ENCODE measurements at regions not wholly inside any gene's neighbourhood (a gene's known extent, or its start where the extent isn't known, plus 50 kb on each side); places are given as distances from the start of the nearest gene placed in this dataset.

DNA sequence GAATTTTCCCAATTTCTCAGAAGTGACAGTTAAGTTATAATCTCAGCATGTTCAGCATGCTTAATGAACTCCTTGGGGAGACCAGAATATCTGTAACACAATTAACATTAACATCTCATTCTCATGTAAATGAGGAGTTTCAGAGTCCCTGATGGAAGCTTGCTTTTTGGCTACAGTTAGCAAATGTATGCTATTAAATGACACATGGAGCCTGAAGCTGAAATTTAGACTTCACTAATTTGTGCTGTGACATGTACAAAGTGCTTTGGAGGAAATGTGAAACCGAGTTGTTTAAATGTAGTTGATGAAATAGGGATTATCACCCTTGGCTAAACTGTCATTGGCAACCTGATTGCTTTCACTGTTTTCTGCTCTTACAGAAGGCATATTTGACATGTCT is 2265.1 kb upstream of the PCDH20 start:
- DNase-seq (ENCODE audit: low read depth), result no peak

DNA sequence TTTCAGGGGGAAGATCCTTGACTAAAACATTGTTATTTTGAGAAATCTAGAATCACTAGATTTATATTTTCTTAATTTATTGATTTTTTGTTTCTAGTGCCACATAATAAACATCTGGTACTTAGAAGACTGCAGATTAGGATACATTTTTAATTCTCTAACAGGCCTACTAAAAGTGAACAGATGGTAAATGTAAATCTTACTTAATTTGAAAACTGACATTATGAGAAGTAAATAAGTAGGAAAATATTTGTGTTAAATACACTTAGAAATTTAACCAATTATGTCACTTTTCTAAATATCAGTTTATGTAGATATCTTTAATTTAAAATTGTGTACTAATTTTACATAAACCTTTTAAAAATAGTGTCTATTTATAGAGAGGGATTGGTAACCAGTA is 2255.6 kb upstream of the PCDH20 start:
- DNase-seq (ENCODE audit: low read depth), result no peak

DNA sequence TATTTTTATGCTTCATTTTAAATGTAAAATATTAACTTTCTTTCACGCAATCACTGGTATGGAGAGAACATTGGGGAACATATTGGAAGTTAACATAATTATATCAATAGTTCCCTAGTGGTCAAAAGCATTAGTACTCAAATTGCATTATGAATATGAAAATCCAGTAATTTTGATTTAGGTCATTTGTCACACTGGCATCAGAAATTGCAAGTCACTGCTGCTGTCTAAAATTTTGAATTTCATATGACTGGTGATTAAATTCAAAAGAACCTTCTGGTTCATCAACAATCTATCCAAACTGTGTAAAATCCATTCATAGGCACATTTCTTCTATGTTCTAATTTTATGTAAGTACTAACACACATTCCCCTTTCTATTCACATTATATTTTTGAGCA is 2235.7 kb upstream of the PCDH20 start:
- DNase-seq (ENCODE audit: low read depth), result no peak

DNA sequence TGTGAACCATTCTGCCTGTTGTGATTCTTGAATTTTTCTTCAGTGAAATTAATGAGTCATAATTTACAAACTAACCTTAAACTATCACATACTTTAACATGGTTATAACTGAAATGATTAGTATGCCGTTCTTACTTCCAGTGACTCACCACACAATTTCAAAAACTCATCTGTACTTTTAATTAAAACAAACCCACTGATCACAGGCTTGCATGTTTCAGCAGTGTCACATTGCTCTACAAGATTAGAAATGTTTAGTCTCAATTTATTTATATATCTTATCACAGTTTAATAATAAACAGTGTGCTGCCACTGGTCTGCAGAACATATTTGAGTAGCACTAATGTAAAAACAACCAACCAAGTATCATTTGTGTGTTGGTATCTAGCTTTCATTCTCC is 2227.9 kb upstream of the PCDH20 start:
- no peak for DNase-seq (ENCODE audit: low read depth)

DNA sequence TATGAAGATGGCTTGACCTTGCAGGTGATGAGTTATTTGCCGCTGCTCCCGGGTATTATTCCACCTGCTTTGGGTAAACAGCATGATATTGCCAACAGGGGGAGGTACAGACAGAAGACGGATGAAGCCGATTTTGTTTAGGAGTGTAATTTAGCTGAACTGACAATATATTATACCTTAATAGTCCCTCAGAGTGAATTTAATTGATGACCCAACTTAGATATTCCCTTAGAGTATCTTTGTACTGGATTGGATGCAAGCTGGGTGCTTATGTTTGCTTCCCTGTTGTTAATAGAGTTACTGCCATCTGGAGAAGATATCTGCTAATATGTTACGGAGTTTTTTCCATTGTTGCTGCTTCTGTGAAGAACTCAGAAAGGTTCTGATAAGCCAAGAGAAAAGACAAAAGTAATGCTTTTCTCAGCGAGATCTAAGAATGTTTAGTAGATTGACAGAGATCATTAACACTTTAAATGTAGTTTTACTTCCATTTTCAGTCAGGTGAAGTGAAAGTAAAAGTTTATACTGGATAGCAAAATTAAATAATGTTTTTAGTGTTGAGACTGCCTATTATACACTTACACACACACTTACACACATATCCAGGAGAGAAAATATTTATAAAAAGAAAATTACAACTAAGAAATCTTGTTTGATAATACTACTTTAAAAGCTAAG is 2220.8 kb upstream of the PCDH20 start:
- no peak for DNase-seq (ENCODE audit: low read depth)

DNA sequence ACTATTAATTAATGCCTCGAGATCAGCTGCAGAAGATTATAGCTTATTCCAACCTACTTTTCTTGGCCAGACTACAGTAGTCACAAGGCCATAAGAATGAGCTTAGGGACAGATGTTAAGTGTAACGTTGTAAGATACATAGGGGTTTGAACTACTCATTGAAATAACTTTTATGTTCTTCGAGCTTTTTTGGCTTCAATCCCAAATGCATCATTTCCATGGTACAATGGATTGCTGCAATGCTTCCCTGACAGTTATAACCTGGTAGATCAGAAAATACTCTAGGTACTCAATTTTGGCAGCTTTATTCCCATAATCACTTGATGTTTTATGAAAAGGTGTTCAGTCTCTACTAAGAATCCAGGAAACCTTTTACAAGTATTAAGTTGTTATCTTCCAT is 2216.7 kb upstream of the PCDH20 start:
- DNase-seq (ENCODE audit: low read depth), result no peak

DNA sequence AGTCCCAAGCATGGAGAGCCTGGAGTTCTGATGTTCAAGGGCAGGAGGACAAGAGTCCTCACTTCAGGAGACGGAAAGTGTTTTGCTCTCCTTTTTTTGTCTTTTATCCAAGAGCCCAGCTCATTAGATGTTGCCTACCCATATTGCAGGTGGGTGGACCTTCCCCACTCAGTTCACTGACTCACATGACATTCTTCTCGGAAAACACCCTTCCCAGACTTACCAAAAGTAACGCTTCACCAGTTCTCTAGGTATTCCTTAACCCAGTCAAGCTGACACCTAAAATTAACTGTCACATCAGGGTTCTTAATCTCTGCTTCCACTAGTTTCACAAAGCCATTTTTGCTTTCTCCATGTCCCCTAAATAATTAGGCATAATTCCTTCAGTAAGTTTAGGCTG is 2215.4 kb upstream of the PCDH20 start:
- no peak for DNase-seq (ENCODE audit: low read depth)

DNA sequence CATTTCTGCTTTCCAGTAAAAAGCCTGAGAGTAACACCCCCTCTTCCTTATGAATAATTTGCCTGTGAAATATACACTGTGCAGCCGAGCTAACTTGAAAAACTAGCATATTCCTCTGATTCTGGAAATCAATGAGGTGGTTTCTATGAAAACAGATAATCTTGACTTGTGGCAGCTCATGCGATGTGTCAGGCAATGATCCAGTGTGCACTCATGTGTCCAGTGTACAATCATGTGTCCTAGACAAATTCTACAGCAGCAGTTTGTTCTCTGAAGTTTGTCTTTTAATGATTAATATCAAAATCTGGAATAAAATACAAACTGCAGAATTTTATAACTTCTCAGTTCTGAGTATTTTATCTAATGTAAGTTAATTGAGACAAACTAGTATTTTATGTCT is 2213.9 kb upstream of the PCDH20 start:
- no peak for DNase-seq (ENCODE audit: low read depth)

DNA sequence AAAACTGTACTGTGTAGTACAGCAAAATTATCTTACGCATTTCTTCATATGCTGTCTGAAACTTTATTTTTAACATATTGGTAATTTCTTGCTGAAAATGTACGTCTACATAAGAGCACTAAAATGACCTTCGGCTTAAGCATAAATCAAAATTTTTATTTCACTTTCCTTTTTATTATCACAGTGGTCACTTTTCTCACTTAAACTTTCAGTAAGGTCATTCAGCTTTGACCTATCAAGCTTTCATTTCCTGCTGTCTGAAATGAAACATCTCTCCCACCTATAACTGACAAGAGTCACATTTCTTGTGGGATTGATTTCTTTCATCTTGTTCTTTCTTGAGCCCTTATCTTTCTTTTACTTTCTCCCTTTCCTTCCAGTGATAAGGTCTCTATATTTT is 2212.7 kb upstream of the PCDH20 start:
- no peak for DNase-seq (ENCODE audit: low read depth)

DNA sequence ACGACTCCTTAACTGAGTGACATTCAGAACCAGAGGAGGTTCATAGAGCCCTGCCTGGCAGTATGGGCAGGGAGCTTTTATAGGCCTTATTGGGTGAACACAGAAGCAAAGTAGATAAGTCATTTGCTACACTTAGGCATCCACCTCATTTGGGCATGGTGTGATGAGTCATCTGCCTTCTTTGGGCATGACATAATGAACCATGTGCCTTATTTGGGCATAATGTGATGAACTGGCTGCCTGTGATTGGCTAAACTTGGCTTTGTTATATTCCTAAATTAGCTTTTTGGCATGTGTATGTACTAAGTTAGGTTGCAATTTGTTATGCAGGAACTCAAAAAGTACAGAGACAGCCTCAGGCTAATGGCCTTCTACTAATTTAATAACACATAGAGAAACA is 2210.2 kb upstream of the PCDH20 start:
- no peak for DNase-seq (ENCODE audit: low read depth)

DNA sequence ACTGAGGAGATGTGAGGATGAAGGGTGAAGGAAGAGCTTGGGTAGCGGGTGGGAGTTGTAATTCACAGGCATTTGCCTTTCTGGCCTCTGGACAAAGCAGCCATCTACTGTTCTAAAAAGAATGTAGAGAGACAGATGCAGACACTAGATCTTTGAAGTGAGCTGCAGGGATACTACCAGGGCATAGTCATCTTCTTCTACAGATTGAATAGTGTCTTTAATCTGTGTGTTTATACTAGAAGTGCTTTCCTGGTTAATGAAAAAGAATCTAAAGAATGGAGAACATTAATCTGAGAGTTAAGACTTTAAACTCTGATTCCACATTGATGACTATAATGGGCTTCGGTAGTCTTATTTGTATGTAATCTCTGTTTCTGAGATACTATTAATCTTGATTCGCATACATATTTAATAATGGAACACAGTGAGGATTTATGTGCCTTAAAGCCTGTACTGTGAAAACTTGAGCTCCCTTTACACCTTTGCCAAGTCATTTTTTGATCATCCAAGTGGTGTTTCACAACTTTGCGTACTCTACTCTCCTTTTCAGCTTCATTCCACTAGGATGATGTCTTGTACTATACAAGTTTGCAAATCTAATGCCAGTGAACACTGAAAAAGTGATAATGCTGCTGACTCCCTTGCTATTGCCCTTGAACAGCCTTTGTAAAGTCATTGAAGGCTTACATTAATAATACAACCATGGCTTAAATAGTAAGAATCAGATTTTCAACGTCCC is 2199.4 kb upstream of the PCDH20 start:
- no peak for DNase-seq (ENCODE audit: low read depth)

DNA sequence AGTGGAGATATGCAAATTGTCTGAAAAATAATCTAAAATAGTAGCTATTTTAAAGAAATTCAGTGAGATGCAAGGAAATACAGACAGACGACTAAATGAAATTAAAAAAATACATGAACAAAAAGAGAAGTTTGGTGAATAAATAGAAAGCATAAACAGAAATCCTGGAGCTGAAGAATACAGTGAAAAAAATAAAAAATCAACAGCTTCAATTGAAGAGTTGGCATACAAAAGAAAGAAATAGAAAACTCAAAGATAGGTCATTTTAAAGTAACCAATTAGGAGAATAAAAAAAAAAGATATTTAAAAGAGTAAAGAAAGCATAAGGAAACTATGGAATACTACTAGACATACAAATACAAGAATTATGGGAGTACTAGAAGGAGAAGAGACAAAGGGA is 2191.5 kb upstream of the PCDH20 start:
- DNase-seq (ENCODE audit: low read depth), result no peak

DNA sequence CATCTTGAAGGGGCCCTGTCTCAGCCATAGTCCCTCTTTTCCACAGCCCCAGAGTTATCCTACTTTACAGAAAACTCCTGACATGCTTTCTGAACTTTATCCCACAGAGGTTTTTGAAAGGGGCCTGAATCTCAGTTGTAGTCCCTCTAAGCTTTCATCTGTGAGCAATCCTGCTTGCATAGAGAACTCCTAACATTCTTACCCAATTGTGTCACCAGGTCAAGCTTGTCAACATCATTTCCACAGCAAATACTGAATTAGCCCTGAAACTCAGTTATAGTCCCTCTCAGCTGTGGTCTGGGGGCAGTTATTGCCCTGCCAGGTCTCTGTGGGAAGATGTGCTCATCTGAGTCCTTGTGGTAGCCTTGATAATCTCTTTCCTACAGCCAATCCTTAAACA is 2190.3 kb upstream of the PCDH20 start:
- DNase-seq (ENCODE audit: low read depth), result no peak

DNA sequence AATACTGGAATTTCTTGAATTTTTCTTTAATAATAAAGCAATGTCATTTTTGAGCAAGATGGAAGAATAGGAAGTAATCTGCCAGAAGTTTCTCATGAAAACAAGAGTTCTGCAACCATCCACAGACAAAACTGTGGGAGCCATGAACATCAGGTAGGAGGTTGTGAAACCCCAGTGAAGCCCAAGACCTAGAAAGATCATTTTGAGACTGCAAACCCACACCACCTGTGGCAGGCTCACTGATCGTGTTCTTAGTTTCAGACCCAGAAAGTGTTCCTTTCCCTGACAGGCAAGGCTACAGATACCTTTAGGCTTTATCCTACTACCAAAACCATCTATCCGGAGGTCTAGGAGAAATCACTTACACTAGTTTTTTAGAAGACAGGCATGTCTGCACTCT is 2189.8 kb upstream of the PCDH20 start:
- no peak for DNase-seq (ENCODE audit: low read depth)

DNA sequence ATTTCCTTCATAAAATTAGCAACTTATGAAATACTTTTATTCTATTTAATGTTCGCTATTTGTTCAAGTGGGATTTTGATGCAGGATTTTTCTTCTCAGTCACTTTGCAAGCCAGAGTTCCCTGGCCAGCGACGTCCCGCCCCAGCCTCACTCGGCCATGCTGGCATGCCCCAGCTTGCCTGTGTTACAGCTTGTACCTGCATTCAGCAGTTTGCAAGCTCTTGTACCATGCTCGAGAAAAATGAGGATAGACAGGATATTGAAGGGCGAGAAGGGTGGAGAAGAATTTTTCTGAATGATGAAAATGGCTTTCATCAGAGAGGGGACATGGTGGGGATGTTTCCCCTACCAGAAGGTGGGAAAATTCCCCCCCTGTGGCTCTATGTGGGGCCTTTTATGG is 2180.2 kb upstream of the PCDH20 start:
- DNase-seq (ENCODE audit: low read depth), result no peak

DNA sequence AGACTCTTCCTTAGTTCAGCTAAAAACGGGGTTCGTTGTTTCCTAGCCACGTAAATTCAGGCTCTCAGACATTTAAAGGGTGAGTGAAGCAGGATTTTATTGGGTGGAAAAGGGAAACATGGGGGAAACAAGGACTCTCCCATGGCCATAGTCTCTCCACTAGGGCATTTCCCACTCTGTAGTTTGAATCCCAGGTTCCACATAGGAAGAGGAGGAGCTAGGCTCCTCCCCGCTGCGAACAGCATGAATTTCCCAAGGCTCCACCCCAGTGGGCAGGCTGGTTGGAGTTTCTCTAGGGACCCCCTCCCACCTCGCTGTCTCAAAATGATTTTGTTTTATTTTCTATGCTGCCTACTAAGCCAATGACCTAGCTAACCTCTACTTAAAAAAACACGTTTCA is 2170.8 kb upstream of the PCDH20 start:
- no peak for DNase-seq (ENCODE audit: low read depth)

DNA sequence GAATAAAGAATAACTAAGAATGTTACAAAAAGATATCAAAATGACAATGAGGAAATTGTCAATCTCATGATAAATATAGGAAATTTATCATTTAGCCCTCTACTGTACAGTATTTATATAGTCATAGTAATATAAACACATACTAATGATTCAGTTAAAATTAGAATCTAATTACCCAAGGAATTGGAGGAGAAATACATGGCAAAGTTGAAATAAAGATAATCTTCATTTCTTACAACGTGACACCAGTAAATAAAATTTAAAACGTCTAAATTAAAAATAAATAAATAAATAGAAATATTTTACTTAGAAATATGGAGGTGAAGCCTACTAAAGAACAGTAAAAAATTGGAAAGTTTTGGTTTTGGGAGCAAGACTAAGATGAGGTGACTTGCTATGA is 2163.1 kb upstream of the PCDH20 start:
- DNase-seq (ENCODE audit: low read depth), result no peak

DNA sequence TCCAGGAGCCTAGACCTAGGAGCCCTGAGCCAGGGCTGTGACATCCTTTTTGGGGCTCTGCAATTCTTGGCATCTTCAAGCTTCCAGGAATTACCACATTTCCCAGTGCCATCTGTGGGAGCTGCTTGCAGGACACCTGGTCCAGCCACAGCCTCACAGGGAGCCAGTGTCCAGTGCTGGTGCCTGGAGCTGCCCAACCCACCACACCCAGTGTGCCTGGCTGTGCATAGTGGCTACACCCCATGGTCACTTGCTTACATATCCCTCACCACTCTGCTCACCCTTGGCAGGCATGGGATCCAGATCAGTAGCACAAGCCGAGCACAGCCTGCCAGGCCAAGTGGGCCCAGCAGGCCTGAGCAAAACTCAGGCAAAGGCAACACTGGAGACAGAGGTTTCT is 2151.4 kb upstream of the PCDH20 start:
- no peak for DNase-seq (ENCODE audit: low read depth)

DNA sequence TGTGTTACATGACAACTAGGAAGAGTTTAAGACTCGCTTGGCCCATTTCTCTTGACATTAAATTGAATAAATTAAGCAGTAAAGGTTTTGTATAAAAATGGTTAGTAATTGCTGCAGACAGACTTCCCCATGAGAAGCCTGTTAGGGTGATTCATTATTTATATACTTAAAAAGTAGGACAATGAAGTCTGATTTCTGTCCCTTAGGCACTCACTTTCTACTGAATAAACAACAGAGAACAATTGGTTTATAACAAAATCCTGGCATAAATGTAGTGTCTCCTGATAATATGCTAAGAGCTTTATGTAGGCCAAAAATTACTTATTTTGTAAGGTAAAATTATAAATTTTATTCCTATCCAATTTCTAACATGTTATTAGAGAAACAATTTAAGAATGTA is 2138.5 kb upstream of the PCDH20 start:
- DNase-seq (ENCODE audit: low read depth), result no peak

DNA sequence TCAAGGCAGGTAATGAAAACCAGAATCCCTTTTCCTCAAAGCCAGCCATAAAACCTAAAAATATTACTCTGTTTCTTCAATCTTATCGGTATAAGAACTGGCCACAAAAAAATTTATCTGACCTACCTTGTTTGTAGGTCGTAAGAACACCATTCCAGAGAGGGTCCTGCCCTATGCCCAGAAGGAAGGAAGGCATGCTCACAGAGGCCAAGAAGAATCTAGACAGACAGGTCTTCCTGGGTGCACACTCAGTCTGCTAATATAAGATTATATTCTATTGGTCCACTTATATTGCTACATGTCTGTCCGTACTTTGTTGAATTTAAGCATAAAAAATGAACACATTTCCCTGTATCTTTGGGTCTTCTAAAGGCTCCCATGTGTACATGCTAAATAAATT is 2136.1 kb upstream of the PCDH20 start:
- no peak for DNase-seq (ENCODE audit: low read depth)

DNA sequence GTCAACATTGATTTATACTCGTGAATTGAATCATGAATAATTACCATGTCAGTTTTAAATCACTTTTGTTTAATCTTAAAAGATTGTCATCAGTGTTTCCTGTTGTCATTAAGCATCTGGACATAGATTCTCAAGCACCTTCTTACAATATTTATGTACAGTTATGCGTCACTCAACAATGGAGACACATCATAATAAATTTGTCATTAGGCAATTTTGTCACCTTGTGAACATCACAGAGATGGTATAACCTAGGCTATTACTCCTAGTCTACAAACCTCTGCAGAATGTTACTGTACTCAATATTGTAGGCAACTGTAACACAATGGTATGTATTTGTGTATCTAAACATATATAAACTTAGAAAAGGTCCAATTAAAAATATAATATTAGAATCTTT is 2130.9 kb upstream of the PCDH20 start:
- DNase-seq (ENCODE audit: low read depth), result no peak

DNA sequence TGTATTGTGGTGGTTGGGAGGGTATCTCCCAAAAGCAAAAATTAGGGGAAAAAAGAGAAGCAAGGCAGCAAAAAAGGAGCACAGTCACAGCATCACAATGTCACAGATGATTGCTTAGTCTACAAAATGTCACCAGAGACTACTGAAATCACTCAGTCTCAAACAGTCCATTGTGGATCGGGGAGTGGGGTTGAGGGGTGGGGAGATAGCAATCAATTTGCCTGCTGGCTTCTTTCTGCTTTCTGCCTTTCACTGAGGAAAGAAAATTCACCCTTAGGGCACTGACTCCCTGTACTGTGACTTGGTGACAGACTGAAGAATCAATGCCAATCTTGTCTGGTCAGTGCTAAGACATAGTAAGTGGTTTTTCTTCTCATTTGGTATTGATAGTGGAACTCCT is 2127.1 kb upstream of the PCDH20 start:
- DNase-seq (ENCODE audit: low read depth), result no peak

DNA sequence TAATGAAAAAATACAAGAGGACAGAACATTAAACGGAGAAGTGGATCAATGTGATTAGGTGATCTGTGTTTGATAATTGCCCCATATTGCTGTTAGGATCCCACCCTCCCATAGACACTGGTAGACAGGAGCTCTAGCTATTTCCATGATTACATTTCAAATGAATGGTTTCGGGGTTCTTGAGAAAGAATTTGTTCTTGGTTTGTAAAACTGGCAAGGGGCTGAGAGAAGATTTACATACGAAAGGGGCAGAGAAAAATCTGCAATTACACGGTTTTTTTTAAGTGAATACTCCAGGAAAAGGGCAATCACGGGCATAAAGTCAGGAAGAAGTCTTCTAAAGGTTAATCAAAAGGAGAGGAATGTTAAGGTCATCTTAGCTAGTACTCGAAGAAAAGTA is 2125.7 kb upstream of the PCDH20 start:
- DNase-seq (ENCODE audit: low read depth), result no peak

DNA sequence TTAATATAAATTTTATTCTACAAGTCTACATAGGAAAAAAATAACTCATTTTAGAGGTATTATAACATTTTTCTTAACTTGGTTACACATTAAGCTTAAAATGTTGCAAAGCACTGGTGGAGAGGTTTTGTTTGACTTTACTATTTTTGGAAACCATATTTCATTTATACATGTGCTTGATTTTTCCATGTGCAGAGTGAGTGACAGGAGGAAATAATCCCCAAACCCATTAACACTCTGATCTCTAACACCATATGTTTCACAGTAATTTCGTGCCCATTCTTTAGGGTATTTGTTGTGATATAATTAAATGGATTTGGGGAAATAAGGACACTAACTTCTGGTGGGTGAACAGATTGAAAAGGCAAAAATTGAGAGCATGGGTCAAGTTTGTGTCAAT is 2124.4 kb upstream of the PCDH20 start:
- no peak for DNase-seq (ENCODE audit: low read depth)

Data from CMK (cell line).